Liver (tissue), 8 donors: ENCODE measurements at regions not wholly inside any gene's neighbourhood (a gene's known extent, or its start where the extent isn't known, plus 50 kb on each side); places are given as distances from the start of the nearest gene placed in this dataset.

Experiments used
- DNase-seq: peaks from one replicate; pipeline ENCODE4 v3.0.0-alpha.2; 2017; ENCODE audit warnings: low spot score
- H3K27ac ChIP-seq, 2 donors: one replicate each; pipeline ENCODE4 v1.7.0; 2013; ENCODE audit warnings: inconsistent platforms in 2 of 2, low read length in 2 of 2, control low read depth in 1 of 2, low read depth in 1 of 2, mild to moderate bottlenecking in 1 of 2
- H3K27me3 ChIP-seq, 4 donors: one replicate each; pipeline versions ENCODE4 v1.6.1 to v1.7.0; 2013; ENCODE audit warnings: low read length in 3 of 4, inconsistent platforms in 1 of 4, mild to moderate bottlenecking in 1 of 4, moderate library complexity in 1 of 4; ENCODE audit not compliant: control insufficient read depth in 4 of 4, insufficient read depth in 4 of 4
- H3K36me3 ChIP-seq, 4 donors: one replicate each; pipeline versions ENCODE4 v1.6.1 to v1.7.0; 2013; ENCODE audit warnings: low read length in 3 of 4, mild to moderate bottlenecking in 3 of 4, low read depth in 1 of 4, moderate library complexity in 1 of 4; ENCODE audit not compliant: control insufficient read depth in 4 of 4, insufficient read depth in 3 of 4
- H3K4me1 ChIP-seq, 4 donors: one replicate each; pipeline versions ENCODE4 v1.6.1 to v1.7.0; 2013; ENCODE audit warnings: low read length in 3 of 4, mild to moderate bottlenecking in 3 of 4, moderate library complexity in 1 of 4; ENCODE audit not compliant: control insufficient read depth in 4 of 4, insufficient read depth in 4 of 4
- H3K4me3 ChIP-seq, 3 donors: one replicate each; pipeline versions ENCODE4 v1.6.1 to v1.7.0; 2013; ENCODE audit warnings: low read length in 3 of 3, control low read depth in 1 of 3, low read depth in 1 of 3, mild to moderate bottlenecking in 1 of 3
- H3K9ac ChIP-seq, 2 donors: one replicate each; pipeline ENCODE4 v1.7.0; 2013; ENCODE audit warnings: low read length in 2 of 2, mild to moderate bottlenecking in 2 of 2, moderate library complexity in 2 of 2, control low read depth in 1 of 2, low read depth in 1 of 2
- H3K9me3 ChIP-seq, 4 donors: one replicate each; pipeline versions ENCODE4 v1.6.1 to v1.7.0; 2013; ENCODE audit warnings: low read length in 3 of 4; ENCODE audit not compliant: control insufficient read depth in 4 of 4
- ATF3 ChIP-seq: IDR thresholded peaks from 2 replicates; pipeline ENCODE4 v1.6.1; 2016; ENCODE audit warnings: antibody characterized with exemption
- CTCF ChIP-seq: fragments of 150-350 bp; IDR thresholded peaks from 2 replicates; pipeline ENCODE4 v1.5.1; 2017; ENCODE audit warnings: improper control_type of control experiment, low read depth, low read length; ENCODE audit not compliant: missing input control
- EGR1 ChIP-seq, 2 donors: IDR thresholded peaks; 2 replicates each; pipeline ENCODE4 v1.6.1; 2016 to 2018; ENCODE audit warnings: antibody characterized with exemption in 2 of 2, low read depth in 2 of 2
- FOXA1 ChIP-seq: IDR thresholded peaks from 2 replicates; pipeline ENCODE4 v1.6.1; 2016; ENCODE audit warnings: antibody characterized with exemption
- FOXA2 ChIP-seq: IDR thresholded peaks from 2 replicates; pipeline ENCODE4 v1.6.1; 2016; ENCODE audit warnings: antibody characterized with exemption
- GABPA ChIP-seq, 2 donors: IDR thresholded peaks in 1 of 2; conservative IDR thresholded peaks in 1 of 2; 2 replicates each; pipeline ENCODE4 v1.6.1; 2016; ENCODE audit warnings: antibody characterized with exemption in 2 of 2, mild to moderate bottlenecking in 1 of 2, moderate library complexity in 1 of 2
- HNF4A ChIP-seq, 2 donors: conservative IDR thresholded peaks; 2 replicates each; pipeline ENCODE4 v1.6.1; 2016; ENCODE audit warnings: antibody characterized with exemption in 2 of 2, mild to moderate bottlenecking in 2 of 2
- HNF4G ChIP-seq: IDR thresholded peaks from 2 replicates; pipeline ENCODE4 v1.6.1; 2016; ENCODE audit warnings: antibody characterized with exemption
- JUND ChIP-seq, 2 donors: IDR thresholded peaks; 2 replicates each; pipeline ENCODE4 v1.6.1; 2016; ENCODE audit warnings: antibody characterized with exemption in 2 of 2
- MAX ChIP-seq: IDR thresholded peaks from 2 replicates; pipeline ENCODE4 v1.6.1; 2016; ENCODE audit warnings: antibody characterized with exemption
- NR2F2 ChIP-seq: IDR thresholded peaks from 2 replicates; pipeline ENCODE4 v1.6.1; 2016; ENCODE audit warnings: antibody characterized with exemption
- RAD21 ChIP-seq, 2 donors: IDR thresholded peaks; 2 replicates each; pipeline ENCODE4 v1.6.1; 2016; ENCODE audit warnings: antibody characterized with exemption in 2 of 2, mild to moderate bottlenecking in 2 of 2
- REST ChIP-seq: IDR thresholded peaks from 2 replicates; pipeline ENCODE4 v1.6.1; 2016; ENCODE audit warnings: antibody characterized with exemption, mild to moderate bottlenecking
- RXRA ChIP-seq, 2 donors: IDR thresholded peaks; 2 replicates each; pipeline ENCODE4 v1.6.1; 2017 to 2018; ENCODE audit warnings: antibody characterized with exemption in 2 of 2, mild to moderate bottlenecking in 1 of 2
- SP1 ChIP-seq: IDR thresholded peaks from 2 replicates; pipeline ENCODE4 v1.6.1; 2018; ENCODE audit warnings: antibody characterized with exemption, mild to moderate bottlenecking
- TAF1 ChIP-seq: conservative IDR thresholded peaks from 2 replicates; pipeline ENCODE4 v1.6.1; 2016; ENCODE audit warnings: antibody characterized with exemption, mild to moderate bottlenecking
- YY1 ChIP-seq: IDR thresholded peaks from 2 replicates; pipeline ENCODE4 v1.6.1; 2016; ENCODE audit warnings: antibody characterized with exemption, mild to moderate bottlenecking
- ZBTB33 ChIP-seq: IDR thresholded peaks from 2 replicates; pipeline ENCODE4 v1.6.1; 2016; ENCODE audit warnings: antibody characterized with exemption
- WGBS: extraction: QIAGEN DNeasy Blood & Tissue Kit; methylation state at CpG from one replicate; pipeline ENCODE4 v1.1.7; 2013; 5-methylcytosine and 5-hydroxymethylcytosine counted together
- donor health status: healthy.
- donor health status: healthy.
- donor health status: healthy.
- donor health status: healthy.
- donor health status: healthy.

- H3K27me3 ChIP-seq = no peaks in the 10 kb centered on the region
These were observed 346.4 kb upstream of the NPSR1 start for GRCh38 chr7:34311591-34311990.

GRCh38 chr7:34312624-34313023 lies 345.4 kb upstream of the NPSR1 start:
- peaks cover 0 to 3% (median 0%) of the 10 kb centered on the region in 4 donors for H3K9me3 ChIP-seq
- no peaks in the 10 kb centered on the region for H3K36me3 ChIP-seq
- 86% methylated on average over 3 of the region's 3 CpGs for WGBS
- no peak overlapping the region for H3K27ac ChIP-seq
- H3K4me3 ChIP-seq = no peak overlapping the region
- no peak for DNase-seq
- H3K4me1 ChIP-seq = no peaks in the 10 kb centered on the region
- no peaks in the 10 kb centered on the region for H3K27me3 ChIP-seq
- no peak overlapping the region for H3K9ac ChIP-seq
- TF ChIP-seq TAF1 (no peak), MAX (no peak), REST (no peak), YY1 (no peak), HNF4G (no peak), EGR1 (IDR thresholded peaks at IDR 0.05; ENCODE audit: low read depth in 2 of 2) (no peak), NR2F2 (no peak), HNF4A (conservative IDR thresholded peaks at IDR 0.05) (no peak), SP1 (no peak), ATF3 (no peak), FOXA1 (no peak), FOXA2 (no peak), GABPA (IDR thresholded peaks at IDR 0.05 in 1 of 2, conservative IDR thresholded peaks at IDR 0.05 in 1 of 2) (no peak), JUND (IDR thresholded peaks at IDR 0.05) (no peak), RXRA (IDR thresholded peaks at IDR 0.05) (no peak), CTCF (no peak), RAD21 (IDR thresholded peaks at IDR 0.05) (no peak), ZBTB33 (no peak)

More at GRCh38 chr7:34311591-34311990, 346.4 kb upstream of the NPSR1 start:
- Histone ChIP-seq H3K9ac (no peak overlapping the region), H3K4me3 (no peak overlapping the region), H3K36me3 (no peaks in the 10 kb centered on the region), H3K9me3 (peaks cover 0 to 3% (median 0%) of the 10 kb centered on the region in 4 donors), H3K4me1 (no peaks in the 10 kb centered on the region), H3K27ac (no peak overlapping the region)
- DNase-seq = no peak
- TF ChIP-seq YY1 (no peak), GABPA (IDR thresholded peaks at IDR 0.05 in 1 of 2, conservative IDR thresholded peaks at IDR 0.05 in 1 of 2) (no peak), SP1 (no peak), RAD21 (IDR thresholded peaks at IDR 0.05) (no peak), ATF3 (no peak)
- 74% methylated on average over 3 of the region's 3 CpGs for WGBS
